PC-3 (cell line): ENCODE measurements at regions not wholly inside any gene's neighbourhood (a gene's known extent, or its start where the extent isn't known, plus 50 kb on each side); places are given as distances from the start of the nearest gene placed in this dataset.

ENCODE experiments used
- CTCF ChIP-seq: fragments of 300-600 bp; sonication (generic); conservative IDR thresholded peaks from 2 replicates; pipeline ENCODE4 v1.5.1; 2017; ENCODE audit warnings: antibody characterized with exemption, low read depth, mild to moderate bottlenecking, low read length
- EZH2 ChIP-seq: fragments of 300-600 bp; sonication (generic); IDR thresholded peaks from one replicate; pipeline ENCODE4 v1.6.1; 2017; ENCODE audit warnings: antibody characterized with exemption, mild to moderate bottlenecking, low read length; ENCODE audit not compliant: unreplicated experiment

GRCh38 chr11:122042981-122043380 lies 73.0 kb downstream of the BLID start:
- TF ChIP-seq CTCF (no peak), EZH2 (no peak)
